ENCODE measurements at regions not wholly inside any gene's neighbourhood (a gene's known extent, or its start where the extent isn't known, plus 50 kb on each side); places are given as distances from the start of the nearest gene placed in this dataset.
"Not testable (repeated sequence)": the region's sequence is repeated elsewhere in the genome, so short reads cannot be mapped to it uniquely, and the experiment has no call there.

DNA sequence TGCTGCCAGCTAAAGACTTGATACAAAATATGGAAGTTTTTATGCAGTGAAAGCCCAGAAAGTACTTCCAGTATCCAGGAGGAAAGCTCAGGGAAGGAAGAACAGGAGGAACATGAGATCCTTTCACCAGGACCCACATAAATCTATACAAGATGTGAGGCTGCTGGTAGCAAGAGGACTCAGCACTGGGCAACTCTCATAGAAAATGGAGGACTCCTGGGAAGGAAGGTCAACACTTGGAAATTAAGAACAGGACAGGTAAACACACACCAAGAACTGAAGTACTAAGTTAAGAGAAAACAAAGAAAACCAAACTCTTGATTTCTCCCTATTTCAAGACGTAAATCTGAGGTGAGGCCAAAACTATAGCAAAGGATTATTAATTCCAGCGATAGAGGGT is 220.5 kb upstream of the HSF2 start:
- no peak for DNase-seq (ENCODE audit: low spot score)

DNA sequence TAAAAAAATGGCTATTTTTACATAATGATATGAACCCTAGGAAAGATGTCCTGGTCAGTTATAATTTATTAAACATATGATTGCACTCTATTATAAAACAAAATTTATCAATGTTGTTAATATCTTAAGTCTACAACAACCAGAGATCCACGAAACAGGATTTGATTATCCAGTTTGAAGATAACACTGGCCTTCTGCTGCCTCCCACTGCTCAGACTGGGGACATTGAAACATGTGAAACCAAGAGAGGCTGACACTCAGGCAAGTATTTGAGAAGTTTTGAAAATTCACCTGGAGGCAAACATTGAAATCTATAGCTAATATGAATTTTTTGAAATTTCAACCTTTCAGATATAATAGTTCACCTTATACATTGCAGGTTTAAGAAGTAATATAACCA is 219.3 kb upstream of the HSF2 start:
- DNase-seq (ENCODE audit: low spot score) = peak; percentile 52

DNA sequence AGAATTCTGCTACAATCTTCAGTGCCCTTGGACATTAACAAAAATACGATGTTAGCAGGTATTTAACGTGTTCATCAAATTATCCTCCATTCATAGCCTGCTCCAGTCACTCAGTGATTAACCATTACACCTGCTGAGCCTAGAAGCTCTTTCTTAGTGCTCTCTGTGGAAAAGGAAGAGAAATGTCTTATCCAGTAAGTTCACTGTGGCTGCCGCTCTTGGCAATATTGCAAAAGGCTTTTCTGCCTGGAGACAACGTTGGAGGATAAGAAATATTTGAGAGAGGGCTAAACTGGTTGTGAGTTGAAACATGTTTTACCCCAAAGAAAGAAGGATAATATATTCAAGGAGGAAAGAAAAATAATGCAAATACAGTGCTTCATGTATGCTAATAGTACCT is 217.4 kb upstream of the HSF2 start:
- DNase-seq (ENCODE audit: low spot score) = no peak

GRCh38 chr6:122184401-122184827 is 215.0 kb upstream of the HSF2 start:
- DNase-seq (ENCODE audit: low spot score) = peak; percentile 55

DNA sequence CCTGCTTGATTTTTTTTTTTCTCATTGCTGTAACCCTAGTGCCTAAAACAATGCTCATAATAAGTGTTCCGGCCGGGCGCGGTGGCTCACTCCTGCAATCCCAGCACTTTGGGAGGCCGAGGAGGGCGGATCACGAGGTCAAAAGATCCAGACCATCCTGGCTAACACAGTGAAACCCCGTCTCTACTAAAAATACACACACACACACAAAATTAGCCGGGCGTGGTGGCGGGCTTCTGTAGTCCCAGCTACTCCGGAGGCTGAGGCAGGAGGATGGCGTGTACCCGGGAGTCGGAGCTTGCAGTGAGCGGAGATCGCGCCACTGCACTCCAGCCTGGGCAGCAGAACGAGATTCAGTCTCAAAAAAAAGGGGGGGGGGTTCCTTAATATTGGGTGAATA is 214.0 kb upstream of the HSF2 start:
- not testable (repeated sequence) for DNase-seq (ENCODE audit: low spot score)

DNA sequence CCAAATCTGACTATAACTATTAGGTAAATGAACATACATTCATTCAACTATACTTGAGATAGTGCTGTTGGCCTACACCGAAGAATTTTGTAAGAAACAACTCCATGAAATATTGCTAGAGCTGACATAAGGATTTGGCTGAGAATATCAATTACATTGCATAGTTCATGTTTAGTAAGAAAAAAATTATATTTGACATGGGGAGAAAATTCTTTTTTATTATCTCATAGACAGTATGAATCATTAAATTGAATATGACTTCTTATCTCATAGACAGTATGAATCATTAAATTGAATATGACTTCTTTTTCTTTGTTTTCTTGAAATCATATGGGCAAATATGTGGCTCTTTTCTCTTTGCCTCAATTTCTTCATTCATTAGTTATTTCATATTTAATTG is 212.3 kb upstream of the HSF2 start:
- DNase-seq (ENCODE audit: low spot score) = no peak

DNA sequence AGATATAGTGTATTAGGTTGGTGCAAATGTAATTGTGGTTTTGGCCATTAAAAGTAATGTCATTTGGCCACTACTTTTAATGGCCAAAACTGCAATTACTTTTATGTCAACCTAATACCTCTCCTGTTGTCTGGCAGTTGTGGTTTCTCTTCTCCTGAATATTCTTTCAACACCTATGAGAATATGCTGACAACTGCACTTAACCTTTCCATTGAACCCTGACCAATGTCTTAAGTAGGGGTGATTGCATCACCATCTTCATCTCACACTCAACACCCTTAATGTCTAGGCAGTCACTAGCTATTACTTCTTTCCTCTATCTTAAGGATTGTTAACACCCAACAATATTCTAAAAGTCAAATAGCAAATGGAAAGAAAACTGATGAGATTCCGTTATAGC is 200.5 kb upstream of the HSF2 start:
- no peak for DNase-seq (ENCODE audit: low spot score)

GRCh38 chr6:122200440-122200839 is 199.0 kb upstream of the HSF2 start:
- DNase-seq (ENCODE audit: low spot score) = no peak

- DNase-seq (ENCODE audit: low spot score) = no peak
Measured at GRCh38 chr6:122202576-122203137, 196.8 kb upstream of the HSF2 start.

DNA sequence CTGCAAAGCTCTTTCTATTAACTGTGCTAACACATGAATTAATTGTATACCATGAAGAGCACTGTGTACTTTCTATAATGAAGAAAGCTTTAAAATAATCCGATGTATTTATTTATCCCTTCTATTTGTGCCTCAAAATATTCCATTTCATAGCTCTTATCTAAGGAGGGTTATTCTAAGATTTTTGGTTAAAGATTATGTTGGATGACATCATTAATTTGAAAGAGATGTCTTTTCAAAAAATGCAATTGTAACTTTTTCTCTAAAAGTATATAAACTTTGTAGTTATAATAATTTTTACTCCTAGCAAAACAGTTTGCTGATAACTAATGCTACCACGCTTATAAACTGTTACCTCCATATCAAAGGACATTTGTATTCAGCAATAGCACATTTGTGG is 192.4 kb upstream of the HSF2 start:
- DNase-seq (ENCODE audit: low spot score) = no peak

- no peak for DNase-seq (ENCODE audit: low spot score)
Measured at GRCh38 chr6:122207794-122208193, 191.7 kb upstream of the HSF2 start.

- no peak for DNase-seq (ENCODE audit: low spot score)
Measured at GRCh38 chr6:122214605-122215318, 184.7 kb upstream of the HSF2 start.

GRCh38 chr6:122220254-122220653 is 179.2 kb upstream of the HSF2 start:
- DNase-seq (ENCODE audit: low spot score) = no peak

- DNase-seq (ENCODE audit: low spot score) = no peak
Measured at GRCh38 chr6:122222761-122223160, 176.7 kb upstream of the HSF2 start.

GRCh38 chr6:122223251-122223650 is 176.2 kb upstream of the HSF2 start:
- DNase-seq (ENCODE audit: low spot score) = no peak

- no peak for DNase-seq (ENCODE audit: low spot score)
Measured at GRCh38 chr6:122238861-122239260, 160.6 kb upstream of the HSF2 start.

DNA sequence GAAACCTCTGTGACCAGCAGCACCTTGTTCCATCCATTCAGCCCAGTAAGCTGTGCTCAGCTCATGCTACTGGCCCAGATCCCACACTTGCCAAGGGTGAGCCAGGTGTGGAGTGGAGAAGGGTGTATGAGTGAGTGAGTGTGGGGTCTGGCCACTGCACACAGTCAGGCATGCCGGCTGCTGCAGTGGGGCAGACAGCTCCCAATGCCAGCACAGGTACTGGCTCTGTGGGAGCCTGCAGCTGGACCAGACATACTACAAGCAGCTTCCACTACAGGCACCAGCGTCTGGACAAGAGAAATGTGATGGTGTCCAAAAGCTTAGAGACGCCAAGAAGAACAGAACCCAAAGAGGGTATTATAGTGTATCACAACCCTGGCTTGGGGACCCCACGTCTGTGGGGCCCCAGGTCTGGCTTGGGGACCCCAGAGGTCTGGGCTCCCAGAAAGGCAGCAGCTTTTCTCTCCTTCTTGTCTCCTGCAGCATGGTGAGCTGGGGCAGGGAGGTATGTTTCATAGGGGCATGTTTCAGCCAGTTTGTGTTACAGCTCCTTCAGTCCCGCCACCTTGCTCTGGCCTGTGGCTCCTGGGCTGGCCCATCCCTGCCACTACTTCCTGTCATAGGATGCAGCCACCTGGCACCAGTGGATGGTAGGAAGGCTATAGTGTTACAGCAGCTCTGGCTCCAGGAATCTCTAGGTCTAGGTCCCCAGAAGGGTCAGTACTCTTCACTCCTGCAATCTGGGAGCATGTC is 152.4 kb upstream of the HSF2 start:
- DNase-seq (ENCODE audit: low spot score) = no peak

- DNase-seq (ENCODE audit: low spot score) = no peak
Measured at GRCh38 chr6:122248001-122248669, 151.3 kb upstream of the HSF2 start.

- no peak for DNase-seq (ENCODE audit: low spot score)
Measured at GRCh38 chr6:122248844-122249243, 150.6 kb upstream of the HSF2 start.

DNA sequence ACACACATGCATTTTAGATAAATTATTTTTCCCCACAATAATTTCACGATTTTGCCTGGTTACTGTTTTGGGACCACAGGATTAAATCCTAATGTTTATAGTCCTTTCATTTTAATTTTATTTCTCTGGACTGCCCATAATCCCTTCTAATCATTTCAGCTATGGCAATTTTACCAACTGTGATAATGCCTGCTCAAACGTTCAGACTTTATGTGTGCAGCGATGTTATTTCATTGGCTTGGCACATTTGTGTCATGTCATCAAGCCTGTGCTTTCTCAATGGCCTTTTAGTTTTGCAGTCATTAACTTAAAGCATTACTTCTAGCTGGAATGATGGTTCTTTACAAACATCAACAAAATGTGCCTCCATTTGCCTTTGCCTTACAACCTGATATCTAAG is 140.6 kb upstream of the HSF2 start:
- DNase-seq (ENCODE audit: low spot score) = no peak

GRCh38 chr6:122264557-122264956 is 134.9 kb upstream of the HSF2 start:
- no peak for DNase-seq (ENCODE audit: low spot score)

DNA sequence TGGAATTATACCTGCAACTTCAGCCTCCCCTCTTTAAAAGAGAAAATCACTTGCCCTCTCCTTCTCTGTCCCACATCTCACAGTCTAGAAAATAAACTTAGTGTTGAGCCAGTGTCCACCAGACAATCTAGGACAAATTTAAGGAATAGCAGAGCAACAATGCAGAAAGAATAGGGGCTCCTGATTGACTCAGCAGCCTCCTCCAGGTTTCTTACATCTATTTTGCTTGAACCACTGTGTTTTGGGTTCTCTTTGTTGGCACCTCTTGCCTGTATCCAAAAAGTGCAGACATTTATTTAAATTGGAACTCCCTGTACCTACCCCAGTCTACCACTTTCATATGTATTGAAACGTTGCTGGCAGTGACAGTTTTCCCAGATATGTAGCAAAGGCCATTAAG is 133.7 kb upstream of the HSF2 start:
- DNase-seq (ENCODE audit: low spot score) = no peak

DNA sequence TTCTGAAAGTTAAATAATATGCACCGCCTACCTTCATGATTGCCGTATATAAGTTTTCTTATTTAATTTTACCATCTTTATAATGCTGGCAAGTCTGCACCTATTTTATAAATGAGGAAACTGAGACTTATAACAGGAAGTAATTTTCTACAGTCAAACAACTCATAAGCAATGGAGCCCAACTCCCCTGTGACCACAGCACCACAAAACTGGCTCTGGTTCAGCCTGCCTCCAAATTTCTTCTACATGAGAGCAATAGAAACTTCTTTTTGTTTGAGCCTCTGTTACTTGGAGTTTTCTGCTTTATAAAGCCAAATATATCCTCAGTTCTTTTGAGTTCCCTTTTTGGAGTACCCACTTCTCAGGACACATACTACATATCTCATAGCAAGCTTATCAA is 131.1 kb upstream of the HSF2 start:
- DNase-seq (ENCODE audit: low spot score) = no peak
